ENCODE measurements at regions not wholly inside any gene's neighbourhood (a gene's known extent, or its start where the extent isn't known, plus 50 kb on each side); places are given as distances from the start of the nearest gene placed in this dataset.

- no peak for TF ChIP-seq POLR2A (IDR thresholded peaks at IDR 0.05)
- no peak for TF ChIP-seq CTCF (IDR thresholded peaks at IDR 0.05)
- Histone ChIP-seq H3K9me3 (no peaks in the 10 kb centered on the region), H3K4me3 (replicated peaks in 1 of 3) (no peak overlapping the region), H3K27me3 (no peaks in the 10 kb centered on the region), H3K27ac (no peak overlapping the region), H3K36me3 (no peaks in the 10 kb centered on the region), H3K4me1 (no peaks in the 10 kb centered on the region)
- DNase-seq: no peak
- 84 to 89% methylated on average over 4 of the region's 4 CpGs for WGBS, 2 donors
- intact Hi-C loops (cut with DNase I): no loop called here
These were observed 2037.9 kb upstream of the TENM3 start for GRCh38 chr4:180205276-180205675.

GRCh38 chr4:180207921-180208320, 2035.3 kb upstream of the TENM3 start:
- Histone ChIP-seq H3K27me3 (no peaks in the 10 kb centered on the region), H3K4me3 (replicated peaks in 1 of 3) (no peak overlapping the region), H3K36me3 (no peaks in the 10 kb centered on the region), H3K9me3 (no peaks in the 10 kb centered on the region), H3K27ac (no peak overlapping the region), H3K4me1 (no peaks in the 10 kb centered on the region)
- 78 to 81% methylated on average over 1 of the region's 1 CpG for WGBS, 2 donors
- TF ChIP-seq CTCF (IDR thresholded peaks at IDR 0.05) (no peak), POLR2A (IDR thresholded peaks at IDR 0.05) (no peak)
- intact Hi-C loops (cut with DNase I): no loop called here
- no peak for DNase-seq

- Histone ChIP-seq H3K27me3 (no peaks in the 10 kb centered on the region), H3K27ac (no peak overlapping the region), H3K4me1 (no peaks in the 10 kb centered on the region), H3K36me3 (no peaks in the 10 kb centered on the region), H3K9me3 (no peaks in the 10 kb centered on the region), H3K4me3 (replicated peaks in 1 of 3) (no peak overlapping the region)
- TF ChIP-seq POLR2A (IDR thresholded peaks at IDR 0.05): no peak
- TF ChIP-seq CTCF (IDR thresholded peaks at IDR 0.05): no peak
- WGBS, 2 donors: 46 to 50% methylated on average over 1 of the region's 1 CpG
- intact Hi-C loops (cut with DNase I): no loop called here
- DNase-seq: no peak
These were observed 2026.1 kb upstream of the TENM3 start for GRCh38 chr4:180217070-180217469.

GRCh38 chr4:180219080-180219479, 2024.1 kb upstream of the TENM3 start:
- Histone ChIP-seq H3K4me3 (replicated peaks in 1 of 3) (no peak overlapping the region), H3K36me3 (no peaks in the 10 kb centered on the region), H3K27me3 (no peaks in the 10 kb centered on the region), H3K4me1 (no peaks in the 10 kb centered on the region), H3K9me3 (no peaks in the 10 kb centered on the region), H3K27ac (no peak overlapping the region)
- WGBS, 2 donors: 94 to 95% methylated on average over 3 of the region's 3 CpGs
- intact Hi-C loops (cut with DNase I): no loop called here
- no peak for DNase-seq
- no peak for TF ChIP-seq POLR2A (IDR thresholded peaks at IDR 0.05)
- TF ChIP-seq CTCF (IDR thresholded peaks at IDR 0.05): no peak

GRCh38 chr4:180225977-180226376, 2017.2 kb upstream of the TENM3 start:
- intact Hi-C loops (cut with DNase I): no loop called here
- no peaks in the 10 kb centered on the region for H3K4me1 ChIP-seq

More at GRCh38 chr4:180225977-180226376, 2017.2 kb upstream of the TENM3 start:
- DNase-seq: no peak
- TF ChIP-seq POLR2A (IDR thresholded peaks at IDR 0.05) (no peak), CTCF (IDR thresholded peaks at IDR 0.05) (no peak)
- WGBS, 2 donors: 71% methylated on average over 1 of the region's 1 CpG
- Histone ChIP-seq H3K27me3 (no peaks in the 10 kb centered on the region), H3K27ac (no peak overlapping the region), H3K36me3 (no peaks in the 10 kb centered on the region), H3K4me3 (replicated peaks in 1 of 3) (no peak overlapping the region), H3K9me3 (no peaks in the 10 kb centered on the region)
